ENCODE measurements at regions not wholly inside any gene's neighbourhood (a gene's known extent, or its start where the extent isn't known, plus 50 kb on each side); places are given as distances from the start of the nearest gene placed in this dataset.

- TF ChIP-seq, protein P1, sequence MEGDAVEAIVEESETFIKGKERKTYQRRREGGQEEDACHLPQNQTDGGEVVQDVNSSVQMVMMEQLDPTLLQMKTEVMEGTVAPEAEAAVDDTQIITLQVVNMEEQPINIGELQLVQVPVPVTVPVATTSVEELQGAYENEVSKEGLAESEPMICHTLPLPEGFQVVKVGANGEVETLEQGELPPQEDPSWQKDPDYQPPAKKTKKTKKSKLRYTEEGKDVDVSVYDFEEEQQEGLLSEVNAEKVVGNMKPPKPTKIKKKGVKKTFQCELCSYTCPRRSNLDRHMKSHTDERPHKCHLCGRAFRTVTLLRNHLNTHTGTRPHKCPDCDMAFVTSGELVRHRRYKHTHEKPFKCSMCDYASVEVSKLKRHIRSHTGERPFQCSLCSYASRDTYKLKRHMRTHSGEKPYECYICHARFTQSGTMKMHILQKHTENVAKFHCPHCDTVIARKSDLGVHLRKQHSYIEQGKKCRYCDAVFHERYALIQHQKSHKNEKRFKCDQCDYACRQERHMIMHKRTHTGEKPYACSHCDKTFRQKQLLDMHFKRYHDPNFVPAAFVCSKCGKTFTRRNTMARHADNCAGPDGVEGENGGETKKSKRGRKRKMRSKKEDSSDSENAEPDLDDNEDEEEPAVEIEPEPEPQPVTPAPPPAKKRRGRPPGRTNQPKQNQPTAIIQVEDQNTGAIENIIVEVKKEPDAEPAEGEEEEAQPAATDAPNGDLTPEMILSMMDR (IDR thresholded peaks at IDR 0.05), result no peak
- no peak for TF ChIP-seq POLR2A (IDR thresholded peaks at IDR 0.05)
These were observed 994.9 kb downstream of the REEP3 start for GRCh38 chr10:64515970-64516699.

Measured in body of pancreas (tissue), 4 donors.